Effector memory CD8-positive, alpha-beta T cell (primary cell): ENCODE measurements at regions not wholly inside any gene's neighbourhood (a gene's known extent, or its start where the extent isn't known, plus 50 kb on each side); places are given as distances from the start of the nearest gene placed in this dataset.
"Not testable (repeated sequence)": the region's sequence is repeated elsewhere in the genome, so short reads cannot be mapped to it uniquely, and the experiment has no call there.

Source experiments
- ATAC-seq: fragments of 150-1000 bp; cut with Tn5 transposase; replicated peaks from 2 replicates; pipeline ENCODE4 v1.10.0; 2021; ENCODE audit warnings: mild to moderate bottlenecking, moderate library complexity
- DNase-seq, 3 experiments: peaks; one replicate each; pipeline ENCODE4 v3.0.0; 2021
- H3K27ac Mint-ChIP-seq, 2 donors: one replicate each; pipeline ENCODE4 v1.8.0; 2022; ENCODE audit warnings: mild to moderate bottlenecking in 2 of 2, mixed read lengths in 2 of 2, moderate library complexity in 2 of 2
- H3K27me3 Mint-ChIP-seq, 2 donors: one replicate each; pipeline ENCODE4 v1.8.0; 2022; ENCODE audit warnings: mixed read lengths in 2 of 2
- H3K36me3 Mint-ChIP-seq: one replicate; pipeline ENCODE4 v1.8.0; 2022; ENCODE audit warnings: mild to moderate bottlenecking, moderate library complexity, mixed read lengths; ENCODE audit not compliant: insufficient read depth
- H3K4me1 Mint-ChIP-seq, 2 donors: one replicate each; pipeline ENCODE4 v1.8.0; 2022; ENCODE audit warnings: low read depth in 2 of 2, mixed read lengths in 2 of 2
- H3K4me3 Mint-ChIP-seq, 2 donors: one replicate each; pipeline ENCODE4 v1.8.0; 2022; ENCODE audit warnings: mild to moderate bottlenecking in 2 of 2, mixed read lengths in 2 of 2, moderate library complexity in 2 of 2
- H3K9me3 Mint-ChIP-seq, 2 donors: one replicate each; pipeline ENCODE4 v1.8.0; 2022; ENCODE audit warnings: mixed read lengths in 2 of 2

DNA sequence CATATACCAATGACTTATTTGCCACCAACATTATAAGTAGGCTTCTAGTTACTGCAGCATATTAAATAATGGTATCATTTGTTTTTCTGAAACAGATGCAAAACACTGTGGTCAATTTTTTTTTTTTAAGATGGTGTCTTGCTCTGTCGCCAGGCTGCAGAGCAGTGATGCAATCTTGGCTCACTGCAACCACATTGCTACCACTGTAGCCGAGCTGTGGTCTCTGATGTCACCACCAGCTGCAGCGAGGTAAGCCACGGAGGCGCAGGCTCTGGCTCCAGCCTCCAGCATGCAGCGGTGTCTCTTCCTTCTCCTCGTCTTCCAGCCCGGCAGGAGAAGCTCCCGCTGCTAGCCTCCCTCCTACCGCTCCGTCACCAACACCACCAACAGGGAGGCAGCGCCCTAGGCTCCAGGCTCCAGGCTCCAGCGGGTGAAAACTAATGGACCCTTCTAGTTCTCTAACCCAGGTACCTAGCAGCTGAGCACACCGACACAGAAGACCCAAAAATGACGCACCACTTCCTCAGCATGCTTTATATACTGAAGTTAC is 840.8 kb downstream of the SPATA31A1 start:
- H3K27ac Mint-ChIP-seq, H3K4me3 Mint-ChIP-seq, H3K9me3 Mint-ChIP-seq, H3K36me3 Mint-ChIP-seq, H3K4me1 Mint-ChIP-seq, ATAC-seq, H3K27me3 Mint-ChIP-seq, DNase-seq: not testable (repeated sequence)

DNA sequence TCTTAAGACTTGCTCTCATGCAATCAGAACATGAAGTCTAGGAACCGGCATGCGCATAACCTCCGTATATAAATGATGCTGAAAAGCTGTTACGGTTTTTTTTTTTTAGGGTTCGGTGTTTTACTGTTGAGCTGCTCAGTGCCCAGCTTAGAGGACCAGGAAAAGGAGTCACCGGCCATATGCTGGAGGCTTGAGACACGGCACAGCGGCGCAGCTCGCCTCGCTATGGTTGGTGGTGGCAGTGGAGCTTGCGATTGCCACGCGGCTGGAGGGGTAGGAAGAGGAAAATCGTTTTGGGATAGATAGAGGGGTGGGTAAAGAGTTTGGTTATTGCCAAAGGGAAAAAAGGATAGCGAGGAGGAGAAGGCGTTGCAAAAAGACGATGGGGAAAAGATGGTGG is 841.3 kb downstream of the SPATA31A1 start:
- H3K9me3 Mint-ChIP-seq, DNase-seq, H3K36me3 Mint-ChIP-seq, H3K4me1 Mint-ChIP-seq, H3K27me3 Mint-ChIP-seq, H3K4me3 Mint-ChIP-seq, ATAC-seq, H3K27ac Mint-ChIP-seq: not testable (repeated sequence)

- ATAC-seq: not testable (repeated sequence)
Observed at GRCh38 chr9:40221596-40222233, 866.2 kb downstream of the SPATA31A1 start.

DNA sequence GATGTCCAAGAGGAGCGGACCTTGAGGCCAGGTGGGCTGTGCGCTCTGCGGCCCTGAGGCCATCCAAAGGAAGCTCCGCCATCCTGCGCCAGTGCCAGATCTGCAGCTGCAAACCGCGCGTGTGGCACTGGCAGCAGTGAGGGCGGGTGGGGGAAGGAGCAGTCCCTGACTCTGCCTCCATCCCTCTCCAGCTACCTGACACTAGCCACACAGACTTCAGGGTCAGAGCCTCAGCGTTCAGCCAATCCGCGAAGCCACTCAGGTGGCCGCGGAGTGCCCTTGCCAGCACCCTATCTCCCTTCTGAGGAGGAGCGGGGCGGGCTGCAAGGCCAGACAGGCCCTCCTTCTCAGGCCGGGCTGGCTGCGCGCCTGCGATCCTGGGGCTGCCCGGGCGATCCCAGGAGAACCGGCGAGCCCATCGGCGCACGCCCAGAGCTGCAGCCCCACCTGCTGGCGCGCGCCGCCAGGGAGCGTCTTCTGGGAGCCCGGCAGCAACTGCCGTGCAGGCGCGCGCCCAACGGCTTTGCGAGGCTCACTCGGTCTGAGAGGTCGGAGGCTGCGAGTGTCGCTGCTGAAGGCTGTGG is 867.2 kb downstream of the SPATA31A1 start:
- not testable (repeated sequence) for H3K4me1 Mint-ChIP-seq, H3K4me3 Mint-ChIP-seq, ATAC-seq, H3K27me3 Mint-ChIP-seq, H3K27ac Mint-ChIP-seq, H3K9me3 Mint-ChIP-seq, H3K36me3 Mint-ChIP-seq, DNase-seq

More at GRCh38 chr9:40221596-40222233, 866.2 kb downstream of the SPATA31A1 start:
- H3K9me3 Mint-ChIP-seq, H3K4me3 Mint-ChIP-seq, H3K4me1 Mint-ChIP-seq, H3K36me3 Mint-ChIP-seq, H3K27ac Mint-ChIP-seq, H3K27me3 Mint-ChIP-seq, DNase-seq: not testable (repeated sequence)

- H3K4me1 Mint-ChIP-seq, H3K9me3 Mint-ChIP-seq, H3K4me3 Mint-ChIP-seq, ATAC-seq, H3K27ac Mint-ChIP-seq, H3K27me3 Mint-ChIP-seq, H3K36me3 Mint-ChIP-seq: not testable (repeated sequence)
- DNase-seq: peak in 1 of 3 experiments; percentile 0
Observed at GRCh38 chr9:40223353-40223752, 867.9 kb downstream of the SPATA31A1 start.
